HepG2 (cell line): ENCODE measurements at regions not wholly inside any gene's neighbourhood (a gene's known extent, or its start where the extent isn't known, plus 50 kb on each side); places are given as distances from the start of the nearest gene placed in this dataset.

Experiments
- CAMTA2 ChIP-seq: sonication (generic); formaldehyde crosslinking; IDR thresholded peaks from 2 replicates; pipeline ENCODE4 v1.4.0; 2020; ENCODE audit warnings: mild to moderate bottlenecking, missing genetic modification reagents, borderline replicate concordance
- CTCF ChIP-seq: sonication (generic); formaldehyde crosslinking; IDR thresholded peaks from 2 replicates; pipeline ENCODE4 v1.5.0; 2020; ENCODE audit warnings: mild to moderate bottlenecking, missing genetic modification reagents, moderate library complexity
- EP300 ChIP-seq, 3 experiments: sonication (generic) in 1 of 3; formaldehyde crosslinking in 1 of 3; IDR thresholded peaks; 2 replicates each; pipeline versions ENCODE4 v1.5.1 to v1.6.1; 2011 to 2020; ENCODE audit warnings: low read depth in 2 of 3, low read length in 2 of 3, borderline replicate concordance in 1 of 3, improper control_type of control experiment in 1 of 3, mild to moderate bottlenecking in 1 of 3, missing genetic modification reagents in 1 of 3, moderate library complexity in 1 of 3
- HDAC2 ChIP-seq: sonication (generic); formaldehyde crosslinking; IDR thresholded peaks from 2 replicates; pipeline ENCODE4 v1.4.0; 2020; ENCODE audit warnings: missing genetic modification reagents
- HNF4G ChIP-seq, 2 experiments: sonication (generic) in 1 of 2; formaldehyde crosslinking in 1 of 2; IDR thresholded peaks; 2 replicates each; pipeline versions ENCODE4 v1.4.0 to v1.6.1; 2011 to 2020; ENCODE audit warnings: borderline replicate concordance in 2 of 2, low read depth in 2 of 2, mild to moderate bottlenecking in 2 of 2, low read length in 1 of 2, missing genetic modification reagents in 1 of 2, moderate library complexity in 1 of 2
- KDM5B ChIP-seq: sonication (generic); formaldehyde crosslinking; IDR thresholded peaks from 2 replicates; pipeline ENCODE4 v1.4.0; 2020; ENCODE audit warnings: missing genetic modification reagents, mild to moderate bottlenecking, borderline replicate concordance
- MAZ ChIP-seq, 2 experiments: sonication (generic) in 1 of 2; formaldehyde crosslinking in 1 of 2; IDR thresholded peaks; 2 replicates each; pipeline versions ENCODE4 v1.5.0 to v1.6.1; 2012 to 2020; ENCODE audit warnings: low read depth in 2 of 2, mild to moderate bottlenecking in 2 of 2, borderline replicate concordance in 1 of 2, improper control_type of control experiment in 1 of 2, low read length in 1 of 2, missing genetic modification reagents in 1 of 2, moderate library complexity in 1 of 2
- MEIS1 ChIP-seq: sonication (generic); formaldehyde crosslinking; IDR thresholded peaks from 2 replicates; pipeline ENCODE4 v1.9.0; 2021; ENCODE audit warnings: mild to moderate bottlenecking, missing genetic modification reagents, moderate library complexity, borderline replicate concordance
- NFE2 ChIP-seq: sonication (generic); formaldehyde crosslinking; IDR thresholded peaks from 2 replicates; pipeline ENCODE4 v1.4.0; 2020; ENCODE audit warnings: missing genetic modification reagents
- PHB2 ChIP-seq: fragments of 450-650 bp; IDR thresholded peaks from 2 replicates; pipeline ENCODE4 v1.6.1; 2018; ENCODE audit not compliant: partially characterized antibody
- RAD21 ChIP-seq: fragments of 450-650 bp; formaldehyde crosslinking; IDR thresholded peaks from 2 replicates; pipeline ENCODE4 v1.5.0; 2020; ENCODE audit warnings: mild to moderate bottlenecking
- TCF7L2 ChIP-seq: IDR thresholded peaks from 2 replicates; pipeline ENCODE4 v1.6.1; 2011; ENCODE audit warnings: mild to moderate bottlenecking, low read depth, low read length, moderate library complexity
- USF2 ChIP-seq, 2 experiments: sonication (generic) in 1 of 2; formaldehyde crosslinking in 1 of 2; IDR thresholded peaks; 2 replicates each; pipeline versions ENCODE4 v1.5.1 to v1.6.1; 2011 to 2020; ENCODE audit warnings: borderline replicate concordance in 1 of 2, low read depth in 1 of 2, low read length in 1 of 2, mild to moderate bottlenecking in 1 of 2, missing genetic modification reagents in 1 of 2, moderate library complexity in 1 of 2
- TF ChIP-seq, protein P1 (sequence below): sonication (generic); formaldehyde crosslinking; IDR thresholded peaks from 2 replicates; pipeline ENCODE4 v1.8.0; 2022; ENCODE audit warnings: mild to moderate bottlenecking, missing genetic modification reagents

DNA sequence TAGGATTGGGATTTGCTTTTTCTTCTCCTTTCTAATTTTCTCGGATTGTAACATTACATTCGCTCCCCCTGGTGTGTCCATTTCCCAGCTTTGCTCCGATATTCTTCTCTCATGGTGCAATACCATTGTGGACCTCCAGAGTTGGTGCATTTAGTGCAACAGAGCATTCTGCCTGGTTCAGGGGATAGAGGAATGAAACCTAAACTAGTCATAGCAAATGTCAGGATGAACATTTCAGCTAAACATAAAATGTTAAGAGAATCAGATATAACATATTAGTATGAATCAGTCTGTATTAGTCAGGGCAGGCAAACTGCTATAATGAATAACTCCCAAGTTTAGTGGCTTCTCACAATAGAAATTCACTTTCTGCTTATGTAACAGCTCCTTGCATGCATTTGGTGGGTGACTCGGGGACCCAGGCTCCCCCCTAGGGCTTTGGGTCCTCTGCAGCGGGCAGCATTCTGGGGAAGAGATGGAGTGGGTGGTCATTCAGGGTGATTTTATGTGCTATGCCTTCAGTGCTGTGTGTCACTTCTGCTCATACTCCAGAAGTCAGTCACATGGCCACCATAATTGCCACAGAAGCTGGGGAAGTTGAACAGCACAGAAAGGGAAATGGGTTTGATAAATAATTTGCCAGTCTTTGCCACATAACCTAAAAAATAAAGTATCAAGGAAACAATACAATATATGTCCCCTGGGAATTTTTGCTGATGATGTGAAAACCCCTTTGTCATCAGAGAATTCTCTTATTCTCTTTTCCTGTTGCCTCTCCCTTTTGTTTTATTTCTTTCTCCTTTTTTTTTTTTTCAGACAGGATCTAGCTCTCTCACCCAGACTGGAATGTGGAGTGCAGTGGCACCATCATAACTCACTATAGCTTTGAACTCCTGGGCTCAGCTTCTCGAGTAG lies 111.0 kb downstream of the HSPH1 start:
- TF ChIP-seq USF2 (IDR thresholded peaks at IDR 0.05; ENCODE audit: low read depth, low read length) (no peak), USF2 (CRISPR knock-in tag; IDR thresholded peaks at IDR 0.05; ENCODE audit: borderline replicate concordance) (no peak), KDM5B (no peak), CTCF (no peak), MEIS1 (CRISPR knock-in tag) (no peak), HNF4G (IDR thresholded peaks at IDR 0.05; ENCODE audit: borderline replicate concordance, low read depth, low read length) (no peak), HNF4G (CRISPR knock-in tag; IDR thresholded peaks at IDR 0.05; ENCODE audit: borderline replicate concordance, low read depth) (no peak), MAZ (IDR thresholded peaks at IDR 0.05; ENCODE audit: borderline replicate concordance, low read depth, low read length) (no peak), MAZ (CRISPR knock-in tag; IDR thresholded peaks at IDR 0.05; ENCODE audit: low read depth) (no peak), TCF7L2 (no peak), NFE2 (CRISPR knock-in tag) (no peak), CAMTA2 (no peak), EP300 (IDR thresholded peaks at IDR 0.05; ENCODE audit: low read depth in 2 of 2, low read length in 2 of 2) (no peak), EP300 (CRISPR knock-in tag; IDR thresholded peaks at IDR 0.05; ENCODE audit: borderline replicate concordance) (no peak), RAD21 (no peak), PHB2 (no peak), HDAC2 (CRISPR knock-in tag) (no peak)
- TF ChIP-seq, protein P1, sequence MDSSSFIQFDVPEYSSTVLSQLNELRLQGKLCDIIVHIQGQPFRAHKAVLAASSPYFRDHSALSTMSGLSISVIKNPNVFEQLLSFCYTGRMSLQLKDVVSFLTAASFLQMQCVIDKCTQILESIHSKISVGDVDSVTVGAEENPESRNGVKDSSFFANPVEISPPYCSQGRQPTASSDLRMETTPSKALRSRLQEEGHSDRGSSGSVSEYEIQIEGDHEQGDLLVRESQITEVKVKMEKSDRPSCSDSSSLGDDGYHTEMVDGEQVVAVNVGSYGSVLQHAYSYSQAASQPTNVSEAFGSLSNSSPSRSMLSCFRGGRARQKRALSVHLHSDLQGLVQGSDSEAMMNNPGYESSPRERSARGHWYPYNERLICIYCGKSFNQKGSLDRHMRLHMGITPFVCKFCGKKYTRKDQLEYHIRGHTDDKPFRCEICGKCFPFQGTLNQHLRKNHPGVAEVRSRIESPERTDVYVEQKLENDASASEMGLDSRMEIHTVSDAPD (CRISPR knock-in tag): no peak
